ENCODE measurements at regions not wholly inside any gene's neighbourhood (a gene's known extent, or its start where the extent isn't known, plus 50 kb on each side); places are given as distances from the start of the nearest gene placed in this dataset.

GRCh38 chr5:143879646-143880045 is 67.7 kb downstream of the HMHB1 start:
- no peak for TF ChIP-seq CTCF (IDR thresholded peaks at IDR 0.05; ENCODE audit: low read depth, low read length)
- Histone ChIP-seq H3K36me3 (no peaks in the 10 kb centered on the region), H3K27me3 (no peaks in the 10 kb centered on the region), H3K4me3 (ENCODE audit: low read depth, low read length) (no peak overlapping the region), H3K9me3 (no peaks in the 10 kb centered on the region), H3K4me1 (no peaks in the 10 kb centered on the region)
- no peak for DNase-seq

- no peaks in the 10 kb centered on the region for H3K27me3 ChIP-seq
- H3K4me1 ChIP-seq = no peaks in the 10 kb centered on the region
- no peak overlapping the region for H3K4me3 ChIP-seq (ENCODE audit: low read depth, low read length)
- DNase-seq = no peak
- no peak for TF ChIP-seq CTCF (IDR thresholded peaks at IDR 0.05; ENCODE audit: low read depth, low read length)
- H3K36me3 ChIP-seq = no peaks in the 10 kb centered on the region
- no peaks in the 10 kb centered on the region for H3K9me3 ChIP-seq
These were observed 68.2 kb downstream of the HMHB1 start for GRCh38 chr5:143880178-143880577.

GRCh38 chr5:143882520-143882919 is 70.6 kb downstream of the HMHB1 start:
- H3K4me1 ChIP-seq = peaks cover 14% of the 10 kb centered on the region
- H3K9me3 ChIP-seq = no peaks in the 10 kb centered on the region
- no peak overlapping the region for H3K4me3 ChIP-seq (ENCODE audit: low read depth, low read length)
- no peak for TF ChIP-seq CTCF (IDR thresholded peaks at IDR 0.05; ENCODE audit: low read depth, low read length)
- no peaks in the 10 kb centered on the region for H3K27me3 ChIP-seq
- no peaks in the 10 kb centered on the region for H3K36me3 ChIP-seq
- DNase-seq = no peak

GRCh38 chr5:143886096-143886495 is 74.1 kb downstream of the HMHB1 start:
- Histone ChIP-seq H3K4me3 (ENCODE audit: low read depth, low read length) (no peak overlapping the region), H3K4me1 (peaks cover 16% of the 10 kb centered on the region), H3K9me3 (no peaks in the 10 kb centered on the region), H3K27me3 (no peaks in the 10 kb centered on the region), H3K36me3 (no peaks in the 10 kb centered on the region)
- no peak for DNase-seq
- TF ChIP-seq CTCF (IDR thresholded peaks at IDR 0.05; ENCODE audit: low read depth, low read length) = no peak

GRCh38 chr5:143886651-143887638 is 75.0 kb downstream of the HMHB1 start:
- H3K27me3 ChIP-seq = no peaks in the 10 kb centered on the region
- H3K36me3 ChIP-seq = no peaks in the 10 kb centered on the region
- H3K4me3 ChIP-seq (ENCODE audit: low read depth, low read length) = peak overlapping the region; percentile 9; the same call in 1 of the 2 replicates
- H3K9me3 ChIP-seq = no peaks in the 10 kb centered on the region
- peaks cover 17% of the 10 kb centered on the region for H3K4me1 ChIP-seq
- peak; percentile 83 for DNase-seq
- no peak for TF ChIP-seq CTCF (IDR thresholded peaks at IDR 0.05; ENCODE audit: low read depth, low read length)

Data from BE2C (cell line).